H1 (cell line): ENCODE measurements at regions not wholly inside any gene's neighbourhood (a gene's known extent, or its start where the extent isn't known, plus 50 kb on each side); places are given as distances from the start of the nearest gene placed in this dataset.

ENCODE experiments used
- CBX8 ChIP-seq: fragments of 300-800, 300-1000 bp; sonication (generic); IDR thresholded peaks from 2 replicates; pipeline ENCODE4 v1.7.1; 2016; ENCODE audit warnings: low read depth, low read length, borderline replicate concordance
- E2F6 ChIP-seq: IDR thresholded peaks from 2 replicates; pipeline ENCODE4 v1.6.1; 2012; ENCODE audit warnings: inconsistent platforms
- KDM5A ChIP-seq: fragments of 200-600 bp; IDR thresholded peaks from 2 replicates; pipeline ENCODE4 v1.7.1; 2012; ENCODE audit warnings: mild to moderate bottlenecking, low read length, inconsistent platforms, mixed read lengths
- TAF7 ChIP-seq: optimal IDR thresholded peaks from 2 replicates; pipeline ENCODE3; 2011; ENCODE audit warnings: low read depth, mild to moderate bottlenecking, inconsistent platforms, low read length, moderate library complexity, borderline replicate concordance
- ZNF274 ChIP-seq: IDR thresholded peaks from 2 replicates; pipeline ENCODE4 v1.7.0; 2012; ENCODE audit warnings: low read length, borderline replicate concordance; ENCODE audit errors: extremely low read depth

- TF ChIP-seq CBX8, result no peak
- TF ChIP-seq ZNF274, result no peak
- no peak for TF ChIP-seq KDM5A
- TF ChIP-seq TAF7, result no peak
- no peak for TF ChIP-seq E2F6
Measured at GRCh38 chr5:87102841-87103240, 164.8 kb upstream of the RASA1 start (continued).
